Calu3 (cell line): ENCODE measurements at regions not wholly inside any gene's neighbourhood (a gene's known extent, or its start where the extent isn't known, plus 50 kb on each side); places are given as distances from the start of the nearest gene placed in this dataset.
"Not testable (repeated sequence)": the region's sequence is repeated elsewhere in the genome, so short reads cannot be mapped to it uniquely, and the experiment has no call there.

ENCODE experiments used
- BruUV-seq: library from RNA; stranded (reverse); fragments of 400-500 nt; replicated peaks from 2 replicates; lab custom pipeline; 2021; lab: Mats Ljungman, UMichigan
- CTCF ChIA-PET: fragments of 300-600 bp; sonication (Branson Sonifier 250); formaldehyde crosslinking; loops from one replicate; lab custom pipeline; 2022; ENCODE audit warnings: antibody characterized with exemption; lab: Charles Lee
- DNase-seq: peaks from one replicate; pipeline ENCODE4 v3.0.0; 2022
- H3K27ac Mint-ChIP-seq: one replicate; pipeline ENCODE4 v1.8.0; 2022; ENCODE audit warnings: mixed read lengths; ENCODE audit not compliant: unreplicated experiment
- H3K27me3 Mint-ChIP-seq: one replicate; pipeline ENCODE4 v1.8.0; 2022; ENCODE audit warnings: mixed read lengths; ENCODE audit not compliant: unreplicated experiment
- H3K36me3 Mint-ChIP-seq: one replicate; pipeline ENCODE4 v1.8.0; 2022; ENCODE audit warnings: mild to moderate bottlenecking, moderate library complexity, mixed read lengths; ENCODE audit not compliant: insufficient read depth, unreplicated experiment
- H3K4me1 Mint-ChIP-seq: one replicate; pipeline ENCODE4 v1.8.0; 2022; ENCODE audit warnings: mild to moderate bottlenecking, low read depth, mixed read lengths; ENCODE audit not compliant: unreplicated experiment
- H3K4me3 Mint-ChIP-seq: one replicate; pipeline ENCODE4 v1.8.0; 2022; ENCODE audit warnings: mild to moderate bottlenecking, low read depth, moderate library complexity, mixed read lengths; ENCODE audit not compliant: unreplicated experiment
- H3K9me3 Mint-ChIP-seq: one replicate; pipeline ENCODE4 v1.8.0; 2022; ENCODE audit warnings: low read depth, mixed read lengths; ENCODE audit not compliant: unreplicated experiment
- CTCF ChIP-seq: fragments of 200-600 bp; IDR thresholded peaks from one replicate; pipeline ENCODE4 v1.8.0; 2022; ENCODE audit warnings: antibody characterized with exemption; ENCODE audit not compliant: unreplicated experiment
- intact Hi-C: fragments of 100-400 bp; cut with micrococcal nuclease; formaldehyde crosslinking; loops from one replicate; pipeline ENCODE4 v1.10.0; 2022; ENCODE audit not compliant: unreplicated experiment

GRCh38 chr4:159966746-159967145, 863.9 kb downstream of the RAPGEF2 start:
- CTCF ChIA-PET: no interaction called here
- Mint-ChIP-seq H3K4me1 (no peaks in the 10 kb centered on the region), H3K27ac (no peak overlapping the region), H3K27me3 (no peaks in the 10 kb centered on the region), H3K4me3 (no peak overlapping the region), H3K9me3 (peaks cover 5% of the 10 kb centered on the region), H3K36me3 (no peaks in the 10 kb centered on the region)
- TF ChIP-seq CTCF: no peak
- BruUV-seq: no TSS peak
- intact Hi-C loops: no loop called here
- no peak for DNase-seq

- BruUV-seq, DNase-seq, H3K4me1 Mint-ChIP-seq, intact Hi-C loops, H3K27ac Mint-ChIP-seq, H3K36me3 Mint-ChIP-seq, H3K9me3 Mint-ChIP-seq, H3K4me3 Mint-ChIP-seq, H3K27me3 Mint-ChIP-seq, CTCF ChIA-PET: not testable (repeated sequence)
Measured at GRCh38 chr4:159976871-159977482, 874.1 kb downstream of the RAPGEF2 start.

- Mint-ChIP-seq H3K4me1 (no peaks in the 10 kb centered on the region), H3K9me3 (peaks cover under 1% of the 10 kb centered on the region), H3K36me3 (no peaks in the 10 kb centered on the region), H3K27ac (no peak overlapping the region), H3K4me3 (no peak overlapping the region), H3K27me3 (no peaks in the 10 kb centered on the region)
- CTCF ChIA-PET: no interaction called here
- TF ChIP-seq CTCF: no peak
- DNase-seq: no peak
- BruUV-seq: no TSS peak
- intact Hi-C loops: no loop called here
Measured at GRCh38 chr4:159977907-159978617, 875.2 kb downstream of the RAPGEF2 start.

- Mint-ChIP-seq H3K9me3 (no peaks in the 10 kb centered on the region), H3K27me3 (no peaks in the 10 kb centered on the region), H3K4me1 (no peaks in the 10 kb centered on the region), H3K36me3 (no peaks in the 10 kb centered on the region), H3K4me3 (no peak overlapping the region), H3K27ac (no peak overlapping the region)
- no TSS peak for BruUV-seq
- TF ChIP-seq CTCF: no peak
- no peak for DNase-seq
- CTCF ChIA-PET: no interaction called here
- intact Hi-C loops: no loop called here
Measured at GRCh38 chr4:159979351-159979750, 876.5 kb downstream of the RAPGEF2 start.

GRCh38 chr4:159979953-159980352, 877.1 kb downstream of the RAPGEF2 start:
- H3K9me3 Mint-ChIP-seq: no peaks in the 10 kb centered on the region
- no peak for DNase-seq
- intact Hi-C loops: no loop called here
- no peak for TF ChIP-seq CTCF
- no TSS peak for BruUV-seq
- no peaks in the 10 kb centered on the region for H3K27me3 Mint-ChIP-seq
- H3K27ac Mint-ChIP-seq: no peak overlapping the region
- no peaks in the 10 kb centered on the region for H3K36me3 Mint-ChIP-seq
- no peak overlapping the region for H3K4me3 Mint-ChIP-seq
- CTCF ChIA-PET: interaction anchor here (0.6 kb wide), 1 partner anchor 8 kb away, joined by 3 read pairs; no protein-coding TSS in a partner anchor
- no peaks in the 10 kb centered on the region for H3K4me1 Mint-ChIP-seq
